H1 (cell line): ENCODE measurements at regions not wholly inside any gene's neighbourhood (a gene's known extent, or its start where the extent isn't known, plus 50 kb on each side); places are given as distances from the start of the nearest gene placed in this dataset.

Experiments
- CTCF ChIA-PET: fragments of 300-600 bp; sonication (Branson Sonifier 250); formaldehyde crosslinking; loops from one replicate; lab custom pipeline; 2021; ENCODE audit not compliant: partially characterized antibody; lab: Charles Lee
- POLR2A ChIA-PET: fragments of 300-600 bp; sonication (Branson Sonifier 250); formaldehyde crosslinking; loops from one replicate; lab custom pipeline; 2021; ENCODE audit warnings: inconsistent platforms; ENCODE audit not compliant: partially characterized antibody; lab: Charles Lee
- DNase-seq, 2 experiments: peaks; one replicate each; pipeline versions ENCODE4 v3.0.0 to v3.0.0-alpha.2; 2010 to 2022; ENCODE audit warnings: low spot score in 2 of 2, low read depth in 1 of 2, mixed read lengths in 1 of 2
- FAIRE-seq: peaks from 2 replicates; lab custom pipeline; 2011; peaks lifted over from hg19 to GRCh38; lab: Jason Lieb, UNC
- H2AFZ ChIP-seq: 2 replicates; pipeline ENCODE4 v1.8.1; 2012; ENCODE audit warnings: low read length, inconsistent platforms
- H2AK5ac ChIP-seq: 2 replicates; pipeline ENCODE4 v1.6.1; 2013; ENCODE audit warnings: low read depth, low read length
- H2BK120ac ChIP-seq: replicated peaks from 2 replicates; pipeline ENCODE3; 2013; ENCODE audit warnings: low read depth, low read length, inconsistent platforms
- H2BK12ac ChIP-seq: 2 replicates; pipeline ENCODE4 v1.6.1; 2013; ENCODE audit warnings: low read depth, low read length
- H2BK15ac ChIP-seq: 2 replicates; pipeline ENCODE4 v1.6.1; 2013; ENCODE audit warnings: low read length
- H2BK20ac ChIP-seq: 2 replicates; pipeline ENCODE4 v1.6.1; 2013; ENCODE audit warnings: low read length
- H2BK5ac ChIP-seq: 2 replicates; pipeline ENCODE4 v1.6.1; 2013; ENCODE audit warnings: low read depth, low read length
- H3K14ac ChIP-seq: 2 replicates; pipeline ENCODE4 v1.6.1; 2013; ENCODE audit warnings: inconsistent platforms; ENCODE audit not compliant: insufficient read length
- H3K18ac ChIP-seq: 2 replicates; pipeline ENCODE4 v1.6.1; 2013; ENCODE audit warnings: low read length; ENCODE audit errors: extremely low read depth
- H3K23ac ChIP-seq: 2 replicates; pipeline ENCODE4 v1.6.1; 2013; ENCODE audit warnings: inconsistent platforms; ENCODE audit not compliant: insufficient read length
- H3K23me2 ChIP-seq: 2 replicates; pipeline ENCODE4 v1.6.1; 2013; ENCODE audit warnings: low read depth, low read length
- H3K27ac ChIP-seq: 2 replicates; pipeline ENCODE4 v1.6.1; 2011; ENCODE audit warnings: low read depth, low read length, inconsistent platforms
- H3K27me3 ChIP-seq, 4 experiments: replicated peaks in 1 of 4; 1 replicate in 1 of 4; 2 replicates in 3 of 4; pipeline versions ENCODE4 v1.6.1 to v1.8.1; 2011 to 2013; ENCODE audit warnings: low read length in 3 of 4, mild to moderate bottlenecking in 3 of 4, inconsistent platforms in 2 of 4, mixed read lengths in 2 of 4, moderate library complexity in 1 of 4; ENCODE audit not compliant: control insufficient read depth in 3 of 4, insufficient read depth in 3 of 4; ENCODE audit errors: extremely low read depth in 1 of 4
- H3K36me3 ChIP-seq, 4 experiments: 2 replicates each; pipeline versions ENCODE4 v1.6.1 to v1.8.1; 2011 to 2013; ENCODE audit warnings: mild to moderate bottlenecking in 4 of 4, low read length in 3 of 4, moderate library complexity in 2 of 4, control low read depth in 1 of 4, inconsistent platforms in 1 of 4; ENCODE audit not compliant: insufficient read depth in 4 of 4, control insufficient read depth in 2 of 4
- H3K4ac ChIP-seq: replicated peaks from 2 replicates; pipeline ENCODE3; 2013; ENCODE audit warnings: low read length, low read depth, mixed read lengths, inconsistent platforms; ENCODE audit not compliant: insufficient read length
- H3K4me1 ChIP-seq, 4 experiments: replicated peaks in 1 of 4; 1 replicate in 1 of 4; 2 replicates in 3 of 4; pipeline versions ENCODE4 v1.6.1 to v1.8.1; 2011 to 2013; ENCODE audit warnings: low read length in 3 of 4, inconsistent platforms in 2 of 4, mixed read lengths in 1 of 4; ENCODE audit not compliant: insufficient read depth in 4 of 4, control insufficient read depth in 3 of 4
- H3K4me2 ChIP-seq, 2 experiments: 2 replicates each; pipeline versions ENCODE4 v1.6.1 to v1.8.1; 2011 to 2013; ENCODE audit warnings: low read depth in 2 of 2, low read length in 2 of 2, control low read depth in 1 of 2, inconsistent platforms in 1 of 2, mild to moderate bottlenecking in 1 of 2; ENCODE audit not compliant: insufficient read depth in 1 of 2
- H3K4me3 ChIP-seq, 4 experiments: fragments of 200-600, 300-600 bp in 1 of 4; sonication (generic), shearing (Covaris generic), sonication (Bioruptor Twin) in 1 of 4; 2 replicates each; pipeline versions ENCODE4 v1.5.1 to v1.8.1; 2011 to 2016; ENCODE audit warnings: low read length in 4 of 4, low read depth in 3 of 4, control low read depth in 2 of 4, inconsistent platforms in 2 of 4, mild to moderate bottlenecking in 2 of 4, mixed read lengths in 1 of 4, moderate library complexity in 1 of 4; ENCODE audit not compliant: insufficient read depth in 2 of 4; ENCODE audit errors: extremely low read depth in 1 of 4
- H3K56ac ChIP-seq: replicated peaks from 2 replicates; pipeline ENCODE3; 2013; ENCODE audit warnings: low read depth, mild to moderate bottlenecking, mixed read lengths, low read length, inconsistent platforms; ENCODE audit not compliant: insufficient read length
- H3K79me1 ChIP-seq: 2 replicates; pipeline ENCODE4 v1.6.1; 2013; ENCODE audit warnings: low read depth, low read length, control low read depth
- H3K79me2 ChIP-seq, 2 experiments: 2 replicates each; pipeline versions ENCODE4 v1.6.1 to v1.8.1; 2012 to 2013; ENCODE audit warnings: low read length in 2 of 2, mild to moderate bottlenecking in 2 of 2, inconsistent platforms in 1 of 2; ENCODE audit not compliant: insufficient read depth in 2 of 2, control insufficient read depth in 1 of 2
- H3K9ac ChIP-seq, 4 experiments: replicated peaks in 1 of 4; 1 replicate in 1 of 4; 2 replicates in 3 of 4; pipeline versions ENCODE4 v1.6.1 to v1.8.1; 2011 to 2013; ENCODE audit warnings: low read depth in 3 of 4, low read length in 3 of 4, control low read depth in 2 of 4, mild to moderate bottlenecking in 2 of 4, moderate library complexity in 2 of 4, inconsistent platforms in 1 of 4; ENCODE audit errors: extremely low read depth in 1 of 4
- H3K9me3 ChIP-seq, 2 experiments: 2 replicates each; pipeline versions ENCODE4 v1.6.1 to v1.8.1; 2012 to 2013; ENCODE audit warnings: mild to moderate bottlenecking in 2 of 2, moderate library complexity in 2 of 2, control low read depth in 1 of 2, inconsistent platforms in 1 of 2, low read depth in 1 of 2, low read length in 1 of 2, mixed read lengths in 1 of 2; ENCODE audit not compliant: insufficient read depth in 2 of 2
- H4K20me1 ChIP-seq, 2 experiments: replicated peaks in 1 of 2; 2 replicates each; pipeline versions ENCODE3 to v1.8.1; 2011 to 2013; ENCODE audit warnings: inconsistent platforms in 2 of 2, low read length in 2 of 2, mild to moderate bottlenecking in 1 of 2; ENCODE audit not compliant: insufficient read depth in 2 of 2, control insufficient read depth in 1 of 2
- H4K5ac ChIP-seq: 2 replicates; pipeline ENCODE4 v1.6.1; 2013; ENCODE audit warnings: low read length, low read depth, mixed read lengths, inconsistent platforms; ENCODE audit not compliant: insufficient read length
- H4K8ac ChIP-seq: 2 replicates; pipeline ENCODE4 v1.8.0; 2013; ENCODE audit warnings: mild to moderate bottlenecking, moderate library complexity, low read length, inconsistent platforms; ENCODE audit not compliant: insufficient read depth; ENCODE audit errors: extremely low read depth
- H4K91ac ChIP-seq: replicated peaks from 2 replicates; pipeline ENCODE3; 2013; ENCODE audit warnings: low read length, mixed read lengths, inconsistent platforms; ENCODE audit not compliant: insufficient read length
- BACH1 ChIP-seq: IDR thresholded peaks from 2 replicates; pipeline ENCODE4 v1.6.1; 2012; ENCODE audit warnings: low read length, improper control_type of control experiment
- BCL11A ChIP-seq, 2 experiments: IDR thresholded peaks; one replicate each; pipeline ENCODE4 v1.6.1; 2011; ENCODE audit warnings: low read depth in 2 of 2, low read length in 2 of 2, mild to moderate bottlenecking in 2 of 2
- CBX5 ChIP-seq: fragments of 300-800, 300-1000 bp; sonication (generic); IDR thresholded peaks from 2 replicates; pipeline ENCODE4 v1.7.1; 2016; ENCODE audit warnings: antibody characterized with exemption, low read length, low read depth
- CBX8 ChIP-seq: fragments of 300-800, 300-1000 bp; sonication (generic); IDR thresholded peaks from 2 replicates; pipeline ENCODE4 v1.7.1; 2016; ENCODE audit warnings: low read depth, low read length, borderline replicate concordance
- JUND ChIP-seq: IDR thresholded peaks from 2 replicates; pipeline ENCODE4 v1.6.1; 2011; ENCODE audit warnings: mild to moderate bottlenecking, improper control_type of control experiment, low read length
- POLR2A ChIP-seq, 2 experiments: IDR thresholded peaks; 1 replicate in 1 of 2; 2 replicates in 1 of 2; pipeline ENCODE4 v1.6.1; 2011; ENCODE audit warnings: low read depth in 2 of 2, low read length in 2 of 2, mild to moderate bottlenecking in 2 of 2; ENCODE audit errors: control extremely low read depth in 1 of 2
- SAP30 ChIP-seq: fragments of 300-600 bp; sonication (generic); IDR thresholded peaks from 2 replicates; pipeline ENCODE4 v1.7.1; 2012; ENCODE audit warnings: low read length, moderate library complexity, mild to moderate bottlenecking, inconsistent platforms; ENCODE audit not compliant: insufficient read depth, insufficient replicate concordance
- SIN3A ChIP-seq, 2 experiments: IDR thresholded peaks in 1 of 2; conservative IDR thresholded peaks in 1 of 2; 2 replicates each; pipeline ENCODE4 v1.6.1; 2011 to 2012; ENCODE audit warnings: low read length in 2 of 2, improper control_type of control experiment in 1 of 2, low read depth in 1 of 2, mild to moderate bottlenecking in 1 of 2
- SIRT6 ChIP-seq: IDR thresholded peaks from one replicate; pipeline ENCODE4 v1.7.1; 2012; ENCODE audit warnings: low read length, inconsistent platforms
- YY1 ChIP-seq: IDR thresholded peaks from 2 replicates; pipeline ENCODE4 v1.6.1; 2011; ENCODE audit warnings: low read depth, mild to moderate bottlenecking, low read length
- WGBS, 2 experiments: shearing (Covaris generic) in 1 of 2; methylation state at CpG; one replicate each; pipeline versions ENCODE4 v1.1.6 to v1.1.7; 2013 to 2015; ENCODE audit warnings: low lambda C conversion rate in 2 of 2, mixed read lengths in 2 of 2, inconsistent platforms in 1 of 2, low coverage in 1 of 2, missing lambda C conversion rate in 1 of 2; ENCODE audit not compliant: insufficient replicate concordance in 2 of 2, insufficient coverage in 1 of 2, insufficient read length in 1 of 2; ENCODE audit errors: extremely low coverage in 1 of 2, missing lambda C conversion rate in 1 of 2; 5-methylcytosine and 5-hydroxymethylcytosine counted together
- TF ChIP-seq, protein P1 (sequence below), 3 experiments: IDR thresholded peaks; 1 replicate in 2 of 3; 2 replicates in 1 of 3; pipeline versions ENCODE4 v1.5.1 to v1.6.1; 2011; ENCODE audit warnings: low read length in 3 of 3, mild to moderate bottlenecking in 3 of 3, inconsistent platforms in 2 of 3, low read depth in 1 of 3, moderate library complexity in 1 of 3; ENCODE audit not compliant: insufficient read depth in 1 of 3; ENCODE audit errors: control extremely low read depth in 1 of 3

GRCh38 chr13:80988391-80989151 is 647.6 kb upstream of the SPRY2 start:
- Histone ChIP-seq H2AFZ (no peak overlapping the region), H3K23ac (no peak overlapping the region), H3K79me2 (no peaks in the 10 kb centered on the region), H3K79me1 (no peaks in the 10 kb centered on the region), H3K9ac (no peak overlapping the region), H2BK20ac (no peak overlapping the region), H3K14ac (no peak overlapping the region), H2BK120ac (no peak overlapping the region), H3K4me3 (no peak overlapping the region), H3K4ac (no peak overlapping the region), H3K4me2 (no peak overlapping the region), H3K56ac (no peak overlapping the region), H4K20me1 (no peaks in the 10 kb centered on the region), H3K18ac (no peak overlapping the region), H2AK5ac (no peak overlapping the region), H4K91ac (no peak overlapping the region), H4K8ac (no peak overlapping the region), H3K27me3 (no peaks in the 10 kb centered on the region), H3K36me3 (no peaks in the 10 kb centered on the region), H3K27ac (no peak overlapping the region), H3K23me2 (no peaks in the 10 kb centered on the region), H3K9me3 (peaks cover 0 to 4% of the 10 kb centered on the region in 2 experiments; a peak in 1 of 4 replicates), H3K4me1 (no peaks in the 10 kb centered on the region), H2BK12ac (no peak overlapping the region), H4K5ac (no peak overlapping the region), H2BK15ac (no peak overlapping the region), H2BK5ac (no peak overlapping the region)
- no peak for DNase-seq
- FAIRE-seq: no peak
- CTCF ChIA-PET: interaction anchor here (0.5 to 2.7 kb wide), 2 partner anchors 11 to 110 kb away, joined by 3 to 17 read pairs; no protein-coding TSS in a partner anchor
- POLR2A ChIA-PET: no interaction called here
- WGBS, 2 experiments: 87% methylated on average over 6 of the region's 6 CpGs; no CpG with 5 or more reads in 1 of the 2 experiments
- TF ChIP-seq BACH1 (no peak), SAP30 (no peak), SIN3A (conservative IDR thresholded peaks at IDR 0.05 in 1 of 2, IDR thresholded peaks at IDR 0.05 in 1 of 2; ENCODE audit: low read depth in 1 of 2, low read length in 2 of 2) (no peak), CBX8 (no peak), POLR2A (IDR thresholded peaks at IDR 0.05; ENCODE audit: control extremely low read depth in 1 of 2, low read depth in 2 of 2, low read length in 2 of 2) (no peak), BCL11A (IDR thresholded peaks at IDR 0.05; ENCODE audit: low read depth in 2 of 2, low read length in 2 of 2) (no peak), CBX5 (no peak), JUND (no peak), SIRT6 (no peak), YY1 (no peak)
- TF ChIP-seq, protein P1, sequence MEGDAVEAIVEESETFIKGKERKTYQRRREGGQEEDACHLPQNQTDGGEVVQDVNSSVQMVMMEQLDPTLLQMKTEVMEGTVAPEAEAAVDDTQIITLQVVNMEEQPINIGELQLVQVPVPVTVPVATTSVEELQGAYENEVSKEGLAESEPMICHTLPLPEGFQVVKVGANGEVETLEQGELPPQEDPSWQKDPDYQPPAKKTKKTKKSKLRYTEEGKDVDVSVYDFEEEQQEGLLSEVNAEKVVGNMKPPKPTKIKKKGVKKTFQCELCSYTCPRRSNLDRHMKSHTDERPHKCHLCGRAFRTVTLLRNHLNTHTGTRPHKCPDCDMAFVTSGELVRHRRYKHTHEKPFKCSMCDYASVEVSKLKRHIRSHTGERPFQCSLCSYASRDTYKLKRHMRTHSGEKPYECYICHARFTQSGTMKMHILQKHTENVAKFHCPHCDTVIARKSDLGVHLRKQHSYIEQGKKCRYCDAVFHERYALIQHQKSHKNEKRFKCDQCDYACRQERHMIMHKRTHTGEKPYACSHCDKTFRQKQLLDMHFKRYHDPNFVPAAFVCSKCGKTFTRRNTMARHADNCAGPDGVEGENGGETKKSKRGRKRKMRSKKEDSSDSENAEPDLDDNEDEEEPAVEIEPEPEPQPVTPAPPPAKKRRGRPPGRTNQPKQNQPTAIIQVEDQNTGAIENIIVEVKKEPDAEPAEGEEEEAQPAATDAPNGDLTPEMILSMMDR (IDR thresholded peaks at IDR 0.05; ENCODE audit: control extremely low read depth in 1 of 3, insufficient read depth in 1 of 3, low read depth in 1 of 3, low read length in 3 of 3): no peak
